ENCODE measurements at regions not wholly inside any gene's neighbourhood (a gene's known extent, or its start where the extent isn't known, plus 50 kb on each side); places are given as distances from the start of the nearest gene placed in this dataset. TPM values are rescaled to one million over a fixed set of nuclear protein-coding genes. Genes with fewer than 3 reads are reported as not detected.
"Not testable (repeated sequence)": the region's sequence is repeated elsewhere in the genome, so short reads cannot be mapped to it uniquely, and the experiment has no call there.

GRCh38 chr3:20240154-20240883 is 54.3 kb upstream of the SGO1 start:
- CTCF ChIA-PET = no interaction called here
- no peak for DNase-seq (ENCODE audit: low read depth)
- Histone ChIP-seq H3K4me3 (ENCODE audit: low read depth, low read length) (no peak overlapping the region), H3K27me3 (ENCODE audit: control insufficient read depth, insufficient read depth, low read length) (no peaks in the 10 kb centered on the region), H3K36me3 (ENCODE audit: control insufficient read depth, insufficient read depth, low read length) (no peaks in the 10 kb centered on the region)
- no peak for TF ChIP-seq CTCF (IDR thresholded peaks at IDR 0.05; ENCODE audit: insufficient read depth, low read depth, low read length)
- POLR2A ChIA-PET = no interaction called here

GRCh38 chr3:20238199-20238598 is 52.2 kb upstream of the SGO1 start:
- POLR2A ChIA-PET; H3K27me3 ChIP-seq (ENCODE audit: control insufficient read depth, insufficient read depth, low read length); CTCF ChIA-PET; H3K4me3 ChIP-seq (ENCODE audit: low read depth, low read length); DNase-seq (ENCODE audit: low read depth); H3K36me3 ChIP-seq (ENCODE audit: control insufficient read depth, insufficient read depth, low read length): not testable (repeated sequence)

- TF ChIP-seq CTCF (IDR thresholded peaks at IDR 0.05; ENCODE audit: insufficient read depth, low read depth, low read length) = no peak
- ChIA-PET POLR2A (no interaction called here), CTCF (no interaction called here)
- Histone ChIP-seq H3K4me3 (ENCODE audit: low read depth, low read length) (no peak overlapping the region), H3K27me3 (ENCODE audit: control insufficient read depth, insufficient read depth, low read length) (no peaks in the 10 kb centered on the region), H3K36me3 (ENCODE audit: control insufficient read depth, insufficient read depth, low read length) (no peaks in the 10 kb centered on the region)
- no peak for DNase-seq (ENCODE audit: low read depth)
Measured at GRCh38 chr3:20236603-20237002, 50.6 kb upstream of the SGO1 start.

Small RNAs in the stretch of these regions (small RNA-seq; reads per million reads assigned to genes)
- gene RNU6-815P (ENCODE audit: insufficient read length, low read depth, low replicate concordance) (not detected), gene RNU6-822P (ENCODE audit: insufficient read length, low read depth, low replicate concordance) (not detected)

Data from BJ (cell line).